HG02763 (cell line): ENCODE measurements at regions not wholly inside any gene's neighbourhood (a gene's known extent, or its start where the extent isn't known, plus 50 kb on each side); places are given as distances from the start of the nearest gene placed in this dataset.

Source experiments
- ATAC-seq: cut with Tn5 transposase; IDR thresholded peaks from one replicate; pipeline ENCODE4 v1.9.1; 2021; ENCODE audit warnings: mild to moderate bottlenecking, moderate library complexity; ENCODE audit not compliant: unreplicated experiment

DNA sequence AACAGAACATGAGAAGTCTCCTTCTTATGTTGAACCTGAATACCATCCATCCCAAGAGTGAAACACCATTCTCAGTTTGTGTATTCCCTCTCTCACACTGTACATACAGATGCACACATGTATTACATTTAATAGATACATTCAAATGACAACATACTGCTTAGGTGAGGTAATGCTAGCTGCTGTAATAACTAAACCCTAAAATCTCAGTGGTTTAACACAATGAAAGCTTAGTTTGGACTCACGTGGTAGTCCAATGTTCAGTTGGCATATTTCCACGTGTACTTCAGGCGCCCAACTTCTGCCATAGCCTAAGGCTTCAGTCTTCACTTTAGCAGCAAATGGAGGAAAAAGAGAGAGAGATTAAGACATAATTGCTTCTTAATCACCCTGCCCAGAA is 351.1 kb upstream of the PMFBP1 start:
- ATAC-seq: no peak

DNA sequence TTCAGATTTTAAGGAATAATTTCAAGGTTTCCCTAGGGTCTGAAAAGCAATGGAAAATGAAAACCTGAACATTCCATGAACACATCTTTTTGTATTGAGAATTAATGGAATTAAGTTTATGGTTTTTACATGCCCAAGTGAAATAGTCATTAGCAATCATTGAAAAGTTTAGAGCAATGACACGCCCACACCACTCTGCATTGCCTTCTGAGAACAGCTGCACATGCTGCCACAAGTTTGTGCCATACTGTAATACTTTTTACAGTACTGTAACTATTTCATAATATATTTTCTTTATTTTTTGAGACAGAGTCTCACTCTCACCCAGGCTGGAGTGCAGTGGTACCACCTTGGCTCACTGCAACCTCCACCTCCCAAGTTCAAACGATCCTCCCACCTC is 345.2 kb upstream of the PMFBP1 start:
- no peak for ATAC-seq

DNA sequence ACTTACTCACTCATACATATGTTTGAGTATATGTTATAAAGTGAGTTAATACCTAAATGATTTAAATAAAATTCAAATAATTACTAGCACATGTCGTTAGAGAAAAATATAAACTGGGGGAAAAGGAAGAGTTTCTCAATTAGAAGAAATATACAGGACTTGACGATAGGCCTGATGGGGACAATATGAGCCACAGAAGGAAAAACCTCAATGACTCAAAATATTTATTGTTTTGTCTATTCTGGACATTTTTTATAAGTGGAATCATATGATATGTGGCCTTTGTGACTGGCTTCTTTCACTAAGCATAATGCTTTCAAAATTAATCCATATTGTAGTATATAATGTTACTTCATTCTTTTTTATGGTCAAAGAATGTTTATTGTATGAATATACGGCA is 339.2 kb upstream of the PMFBP1 start:
- ATAC-seq: no peak

DNA sequence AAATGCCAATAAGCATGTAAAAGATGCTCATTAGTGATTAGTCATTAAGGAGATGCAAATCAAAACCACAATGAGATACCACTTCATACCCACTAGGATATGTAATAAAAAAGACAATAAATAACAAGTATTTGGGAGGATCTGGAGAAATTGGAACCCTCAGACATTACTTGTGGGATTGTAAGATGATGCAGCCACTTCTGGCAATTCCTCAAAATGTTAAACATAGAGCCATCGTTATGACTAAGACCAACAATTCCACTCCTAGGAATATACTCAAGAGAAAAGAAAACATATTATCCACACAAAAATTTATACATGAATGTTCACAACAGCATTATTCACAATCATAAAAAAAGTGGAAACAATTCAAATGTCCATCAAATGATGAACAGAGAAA is 336.2 kb upstream of the PMFBP1 start:
- no peak for ATAC-seq

DNA sequence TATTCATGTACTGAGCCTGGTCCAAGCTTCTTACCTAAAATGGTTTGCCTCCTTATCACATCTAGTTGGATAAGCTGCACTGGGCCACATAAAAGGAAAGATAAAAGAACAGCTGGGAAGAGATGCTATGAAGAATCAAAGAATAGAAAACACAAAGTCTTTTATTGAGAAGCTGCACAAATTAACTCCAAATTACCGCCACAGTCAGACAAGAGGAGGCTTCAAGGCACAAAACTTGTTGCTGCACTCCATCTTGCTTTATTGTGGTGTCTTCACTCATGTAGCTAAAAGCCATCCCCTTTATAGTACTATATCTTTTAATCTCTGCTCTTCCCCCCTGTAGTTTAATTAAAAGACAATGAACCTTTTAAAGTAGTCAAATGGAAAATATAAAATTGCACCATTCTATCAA is 330.6 kb upstream of the PMFBP1 start:
- ATAC-seq: no peak

DNA sequence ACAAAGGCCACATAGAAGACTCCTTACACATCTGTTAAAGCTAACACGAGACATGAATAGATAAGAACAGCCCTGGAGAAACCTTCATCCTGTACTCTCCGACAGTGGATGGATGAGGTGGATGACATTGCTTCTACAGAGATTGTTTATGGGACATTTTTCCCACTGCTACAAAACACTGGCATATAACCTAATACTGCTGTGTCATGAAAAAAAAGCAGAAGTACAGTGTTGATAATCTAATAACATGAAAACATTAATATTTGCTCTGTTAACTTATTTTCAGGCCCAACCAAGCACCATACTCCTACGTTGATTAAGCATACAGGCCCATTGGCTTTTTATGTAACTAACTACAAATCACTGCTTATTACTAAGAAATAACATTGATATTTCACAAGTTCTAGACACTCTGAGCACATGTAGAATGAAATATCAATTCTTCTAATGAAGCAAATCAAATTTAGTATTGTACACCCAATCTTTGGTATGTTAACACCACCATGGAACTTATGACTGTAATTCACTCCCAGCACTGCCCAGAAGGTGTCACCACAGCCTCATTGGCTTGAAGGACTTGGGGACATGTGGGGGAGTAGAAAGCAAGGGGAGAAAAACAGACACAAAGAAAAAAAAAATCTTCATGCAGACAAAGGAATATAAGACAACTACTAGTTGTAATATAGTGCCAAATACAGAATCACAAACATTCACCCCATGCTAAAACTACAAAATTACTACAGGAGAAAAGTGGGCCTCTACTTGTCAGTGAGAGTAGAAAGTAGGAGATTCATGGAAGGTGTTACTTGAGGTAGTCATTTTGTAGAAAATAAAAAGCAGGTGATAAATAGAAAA is 330.0 kb upstream of the PMFBP1 start:
- no peak for ATAC-seq

DNA sequence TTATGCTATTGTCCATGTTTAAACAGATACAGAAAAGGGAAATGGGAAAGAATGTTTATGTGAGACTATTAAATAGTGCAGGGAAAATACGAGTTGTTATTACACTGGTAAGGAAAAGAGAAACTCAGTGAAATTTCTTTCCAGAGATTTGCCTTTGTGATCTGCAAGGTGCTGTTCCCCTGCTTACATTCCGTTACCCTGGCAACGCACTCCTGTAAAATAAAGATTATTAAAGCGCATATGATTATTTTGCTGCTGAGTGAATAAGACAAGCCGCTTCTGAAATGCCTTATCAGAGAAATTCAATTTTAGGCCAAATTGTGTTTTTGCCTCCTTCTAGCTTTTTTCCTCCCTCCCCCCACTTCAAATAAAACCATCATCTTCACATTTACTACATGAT is 328.6 kb upstream of the PMFBP1 start:
- no peak for ATAC-seq

DNA sequence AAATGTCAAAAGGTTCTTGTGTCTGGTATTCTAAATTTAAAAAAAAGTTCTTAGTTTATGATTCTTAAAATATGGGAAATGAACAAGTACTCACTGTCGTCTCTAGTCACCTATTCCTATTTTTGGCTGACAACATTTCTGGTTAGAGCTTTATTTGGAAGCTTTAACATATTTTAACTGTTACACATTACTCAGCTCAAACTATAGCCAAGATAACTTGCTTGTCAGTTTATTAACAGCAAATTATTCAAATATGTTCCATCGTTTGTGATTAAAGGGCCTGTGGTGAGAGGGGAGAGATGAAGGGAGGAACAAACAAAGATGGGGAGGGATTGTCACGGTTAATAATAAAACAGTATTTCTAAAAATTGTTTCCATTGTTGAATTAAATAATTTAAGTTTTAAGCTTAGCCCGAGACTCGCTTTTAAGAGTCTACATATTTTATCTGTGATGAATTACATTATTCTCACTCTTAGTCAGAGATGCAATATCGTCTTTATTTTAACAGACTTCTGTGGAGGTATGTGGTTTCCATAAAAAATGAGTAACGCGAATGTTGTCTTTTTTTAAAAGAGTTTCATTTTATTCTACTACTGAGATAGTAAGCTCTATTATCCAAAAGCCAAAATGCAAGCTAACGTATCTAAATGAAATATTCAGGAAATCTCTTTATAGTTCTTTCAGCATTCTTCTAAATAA is 321.9 kb upstream of the PMFBP1 start:
- no peak for ATAC-seq

DNA sequence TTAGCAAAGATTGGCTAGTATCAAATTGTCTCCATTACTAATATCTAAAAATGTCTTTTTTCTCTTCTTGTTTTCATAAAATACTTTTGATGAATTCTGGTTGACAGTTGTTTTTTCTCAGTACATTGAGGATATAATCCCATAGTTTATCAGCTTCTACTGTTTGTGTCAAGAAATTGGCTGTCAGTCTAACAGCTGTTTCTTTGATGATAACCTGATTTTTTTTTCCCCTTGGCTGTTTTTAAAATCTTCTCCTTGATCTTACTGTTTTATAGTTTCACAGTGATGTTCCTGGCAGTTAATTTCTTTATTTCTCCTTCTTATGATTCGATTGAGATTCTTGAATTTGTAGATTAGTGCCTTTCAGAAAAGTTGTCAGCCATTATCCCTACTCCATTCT is 315.3 kb upstream of the PMFBP1 start:
- ATAC-seq: no peak

DNA sequence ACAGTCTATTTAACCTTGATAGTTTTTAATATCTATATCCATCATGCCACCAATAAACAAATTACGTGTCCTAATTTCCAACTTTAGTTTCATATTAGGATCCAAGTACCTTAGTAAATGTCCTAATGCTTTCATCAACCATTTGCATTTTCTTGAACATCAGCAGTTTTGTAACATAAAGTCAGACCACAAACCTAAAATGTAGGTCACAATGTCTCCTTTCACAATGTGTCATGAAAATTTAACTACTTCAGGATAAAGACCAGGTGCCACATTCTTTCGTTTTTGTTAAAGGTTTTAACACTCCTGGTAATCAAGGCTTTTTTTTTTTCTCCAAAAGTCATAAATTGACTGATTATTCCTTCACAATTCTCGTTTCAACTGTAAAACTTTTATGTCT is 310.7 kb upstream of the PMFBP1 start:
- no peak for ATAC-seq

DNA sequence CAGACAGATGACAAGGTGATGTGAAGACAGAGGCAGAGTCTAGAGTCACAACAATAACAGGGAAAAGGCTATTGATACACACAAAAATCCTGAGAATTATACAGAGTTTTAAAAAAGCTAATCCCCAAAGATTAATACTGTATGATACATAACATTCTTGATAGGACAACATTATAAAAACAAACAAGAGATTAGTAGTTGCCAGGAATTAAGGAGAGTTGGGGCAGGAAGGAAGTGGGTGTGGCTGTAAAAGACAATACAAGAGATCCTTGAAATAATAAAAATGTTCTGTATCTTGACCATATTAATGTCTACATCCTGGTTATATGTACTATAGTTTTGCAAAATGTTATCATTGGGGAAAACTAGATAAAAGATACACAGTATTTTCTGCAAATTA is 309.5 kb upstream of the PMFBP1 start:
- ATAC-seq: no peak

DNA sequence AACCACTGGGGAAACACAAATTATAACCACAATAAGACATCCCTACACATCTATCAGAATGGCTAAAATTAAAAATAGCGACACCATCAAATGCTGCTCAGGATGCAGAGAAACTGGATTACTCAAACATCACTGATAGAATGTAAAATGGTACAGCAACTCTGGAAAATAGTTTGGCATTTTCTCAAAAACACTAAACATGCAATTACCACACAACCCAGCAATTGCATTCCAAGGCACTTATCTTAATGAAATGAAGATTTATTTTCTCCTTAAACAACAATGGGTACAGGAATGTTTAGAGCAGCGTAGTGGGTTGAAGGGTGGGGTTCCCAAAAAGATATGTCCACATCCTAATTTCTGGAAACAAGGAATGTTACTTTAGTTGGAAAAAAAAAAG is 309.0 kb upstream of the PMFBP1 start:
- ATAC-seq: no peak

DNA sequence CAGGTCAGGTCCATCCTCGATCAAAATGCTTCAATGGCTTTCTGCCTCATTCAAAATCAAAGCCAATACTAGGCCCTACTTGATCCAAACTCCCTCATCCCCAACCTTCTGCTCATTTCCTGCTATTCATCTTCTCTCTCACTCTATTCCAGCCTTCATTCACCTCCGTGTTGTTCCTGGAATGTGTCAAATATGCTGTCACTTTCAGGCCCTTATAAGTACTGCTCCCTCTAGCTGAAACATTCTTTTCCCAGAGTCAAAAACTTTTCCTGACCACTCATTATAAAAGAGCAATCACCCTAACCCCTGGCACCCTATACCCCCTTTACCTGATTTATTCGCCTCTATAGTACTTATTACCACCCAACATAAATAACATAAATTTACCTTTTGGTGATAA is 303.7 kb upstream of the PMFBP1 start:
- no peak for ATAC-seq

DNA sequence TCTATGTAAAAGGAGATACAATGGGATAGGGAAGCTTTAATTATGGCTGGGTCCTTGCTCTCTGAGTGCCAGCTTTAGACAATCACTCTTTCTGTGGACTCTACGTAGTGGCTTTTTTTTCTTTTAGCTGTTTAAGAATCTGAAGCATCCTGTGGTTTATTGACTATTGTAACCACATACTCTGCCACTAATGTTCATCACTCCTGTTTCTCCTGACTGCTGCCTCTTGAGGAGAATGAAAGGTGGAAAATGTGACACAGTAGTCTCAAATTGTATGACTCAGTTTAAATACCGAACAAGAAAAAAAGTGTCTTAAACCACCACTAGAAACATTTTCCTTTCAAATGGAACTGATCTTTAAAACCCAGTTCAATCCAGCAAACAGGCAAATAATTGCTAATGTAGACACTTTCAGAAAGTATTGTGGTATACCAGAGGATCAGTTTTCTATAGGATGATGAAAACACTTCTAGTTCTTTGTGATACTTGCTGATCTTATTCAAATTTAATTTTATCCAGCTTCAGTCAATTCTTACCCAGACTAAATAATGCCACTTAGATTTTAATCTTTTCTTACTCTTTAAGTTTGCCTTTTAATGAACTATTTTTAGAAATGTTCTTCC is 302.7 kb upstream of the PMFBP1 start:
- ATAC-seq: no peak

DNA sequence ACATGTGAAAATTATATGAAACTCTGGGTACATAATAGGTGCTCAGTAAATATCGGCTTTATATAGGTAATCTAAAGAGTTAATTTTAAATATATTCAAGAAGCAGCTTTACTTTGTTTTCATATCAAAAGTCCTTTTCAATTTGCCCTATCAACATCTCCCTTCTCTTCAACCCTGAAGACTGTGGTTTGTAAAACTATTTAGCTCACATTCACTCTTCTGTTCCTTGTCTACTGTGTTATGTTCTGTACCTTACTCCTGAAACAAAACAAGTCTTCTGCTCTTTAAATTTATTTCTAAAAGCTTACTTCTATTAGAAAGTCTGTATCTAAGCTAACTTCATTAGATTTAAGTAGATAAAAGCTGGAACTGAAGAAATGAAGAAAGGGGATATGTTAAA is 301.7 kb upstream of the PMFBP1 start:
- no peak for ATAC-seq

DNA sequence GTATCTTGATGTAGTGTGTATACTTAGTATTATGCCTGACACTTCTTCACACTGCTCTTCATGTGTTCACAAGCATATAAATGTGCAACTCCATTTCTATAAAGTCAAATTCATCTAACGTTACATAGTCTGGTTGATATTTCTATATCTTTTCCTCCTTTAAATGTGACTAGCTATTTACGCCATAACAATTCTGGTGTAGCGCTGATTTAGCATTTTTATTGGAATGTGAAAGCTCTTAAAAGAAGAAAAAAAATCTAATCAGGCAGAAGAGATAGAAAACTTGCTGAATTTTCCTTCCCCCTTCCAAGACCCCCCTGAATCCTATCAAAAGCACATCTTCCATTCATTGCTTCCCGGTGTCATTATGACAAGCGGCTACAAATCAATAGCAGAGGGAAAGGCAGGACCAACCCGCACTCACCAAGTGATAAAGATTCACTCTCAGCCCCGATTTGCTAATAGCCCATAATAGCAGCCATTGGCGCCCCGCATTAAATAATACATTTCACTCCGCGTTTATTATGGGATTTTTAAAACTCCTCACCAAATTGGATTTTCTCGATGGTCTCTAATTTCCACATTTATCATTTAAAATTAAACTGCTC is 299.5 kb upstream of the PMFBP1 start:
- no peak for ATAC-seq

DNA sequence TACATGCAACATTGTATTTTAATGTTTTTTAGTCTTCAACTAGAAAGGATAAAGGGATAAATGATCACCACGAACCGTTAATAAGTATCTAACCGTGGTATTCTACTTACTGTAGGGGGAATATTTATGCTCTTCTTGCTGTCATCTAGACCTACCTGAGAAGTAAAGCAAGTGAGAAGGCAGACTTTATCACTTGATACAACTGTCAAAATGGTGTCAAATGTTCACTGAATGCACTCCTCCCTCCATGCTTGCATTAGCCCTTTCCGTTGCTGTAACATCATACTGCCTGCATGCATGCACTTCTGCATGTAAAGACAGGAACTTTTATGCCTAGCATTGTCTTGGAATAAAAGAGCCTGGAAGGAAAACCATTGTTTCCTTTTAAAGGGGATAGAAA is 298.6 kb upstream of the PMFBP1 start:
- ATAC-seq: no peak

DNA sequence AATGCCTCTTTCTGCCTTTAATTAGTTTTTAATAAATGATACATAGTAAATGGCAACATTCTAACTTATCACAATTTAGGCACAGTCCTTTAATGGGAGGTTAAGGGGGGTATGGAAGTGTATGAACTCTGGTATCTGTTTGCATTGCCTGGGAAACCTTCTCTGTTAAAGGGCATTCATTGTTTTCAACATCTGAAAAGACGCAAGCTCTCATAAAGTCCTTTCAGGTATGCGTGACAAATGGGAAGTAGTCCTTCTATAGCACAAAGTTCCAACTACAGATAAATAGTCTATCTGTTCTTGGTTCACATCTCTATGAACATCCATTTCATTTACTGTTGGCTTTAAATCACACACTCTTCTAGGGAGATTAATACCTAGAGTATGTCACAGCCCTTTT is 298.0 kb upstream of the PMFBP1 start:
- ATAC-seq: no peak

DNA sequence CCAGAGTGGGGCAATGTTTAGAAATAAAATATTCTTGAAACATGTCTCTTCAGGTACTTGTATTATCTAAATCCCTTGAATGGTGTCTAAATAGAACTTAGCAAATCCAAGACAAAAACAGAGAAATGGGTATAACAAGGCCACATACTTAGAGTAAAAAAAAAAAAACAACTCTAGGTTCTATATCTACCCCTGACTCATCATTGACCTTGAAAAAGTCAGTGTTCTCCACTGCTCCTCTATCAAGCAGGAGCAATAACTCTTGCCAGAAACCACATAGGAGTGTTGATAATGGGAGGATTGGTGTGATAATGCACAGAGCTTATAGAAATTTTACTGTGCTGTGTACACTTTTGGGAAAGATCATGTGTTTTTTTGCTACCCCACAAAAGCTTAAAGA is 296.6 kb upstream of the PMFBP1 start:
- ATAC-seq: no peak

DNA sequence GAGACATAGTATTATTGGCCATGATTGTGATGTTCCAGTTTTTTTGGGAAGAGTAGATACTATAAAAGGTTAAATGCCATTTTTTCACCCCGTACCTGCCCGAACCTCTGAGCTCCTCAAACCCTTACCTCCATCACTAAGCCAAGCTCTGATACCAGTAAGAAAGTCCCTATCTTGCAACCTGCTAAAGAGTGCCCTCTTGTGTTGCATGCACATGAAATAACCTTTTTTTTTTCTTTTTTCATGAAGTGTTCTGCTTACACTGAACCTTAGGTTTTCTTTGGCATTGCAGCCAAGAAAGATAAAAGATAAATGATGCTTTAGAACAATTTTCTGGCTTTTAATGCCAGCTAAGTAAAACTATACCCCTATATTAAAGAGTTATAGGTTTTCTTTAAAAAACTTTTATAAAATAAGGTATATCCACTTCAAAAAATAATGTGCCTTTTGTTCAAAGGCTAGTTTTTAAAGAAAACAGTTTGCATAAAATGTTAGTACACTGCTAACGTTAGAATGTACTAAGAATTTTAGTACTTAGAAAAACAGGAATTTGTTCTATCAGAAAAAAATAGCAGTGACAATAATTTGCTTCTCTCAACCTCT is 295.3 kb upstream of the PMFBP1 start:
- no peak for ATAC-seq
